Upper lobe of left lung (tissue), 6 donors: ENCODE measurements at regions not wholly inside any gene's neighbourhood (a gene's known extent, or its start where the extent isn't known, plus 50 kb on each side); places are given as distances from the start of the nearest gene placed in this dataset.
"Not testable (repeated sequence)": the region's sequence is repeated elsewhere in the genome, so short reads cannot be mapped to it uniquely, and the experiment has no call there.

Experiments used
- ATAC-seq, 2 donors: fragments of 200-7000 bp; cut with Tn5 transposase; one replicate each; pipeline ENCODE4 v1.9.1; 2022; ENCODE audit warnings: mild to moderate bottlenecking in 2 of 2, moderate library complexity in 2 of 2; ENCODE audit not compliant: low FRiP score in 2 of 2
- DNase-seq, 2 donors: peaks; one replicate each; pipeline ENCODE4 v3.0.0-alpha.2; 2019 to 2020
- H3K27ac ChIP-seq, 4 donors: fragments of 200-600 bp; sonication (generic); one replicate each; pipeline ENCODE4 v1.5.1; 2016 to 2019
- H3K27me3 ChIP-seq, 4 donors: fragments of 200-600 bp; sonication (generic); one replicate each; pipeline ENCODE4 v1.5.1; 2017 to 2019
- H3K36me3 ChIP-seq, 4 donors: fragments of 200-600 bp; sonication (generic); one replicate each; pipeline ENCODE4 v1.5.1; 2016 to 2019
- H3K4me1 ChIP-seq, 4 donors: fragments of 200-600 bp; sonication (generic); one replicate each; pipeline ENCODE4 v1.5.1; 2018 to 2019
- H3K4me3 ChIP-seq, 4 donors: fragments of 200-600 bp; sonication (generic); one replicate each; pipeline ENCODE4 v1.5.1; 2017 to 2019; ENCODE audit warnings: mild to moderate bottlenecking in 2 of 4, moderate library complexity in 1 of 4
- H3K9me3 ChIP-seq, 4 donors: fragments of 200-600 bp; sonication (generic); one replicate each; pipeline ENCODE4 v1.5.1; 2018 to 2019
- EP300 ChIP-seq, 4 donors: sonication (generic); formaldehyde crosslinking; IDR thresholded peaks; one replicate each; pipeline ENCODE4 v1.5.1; 2017; ENCODE audit warnings: antibody characterized with exemption in 4 of 4, control low read depth in 2 of 4
- POLR2A ChIP-seq, 4 donors: fragments of 450-650 bp; IDR thresholded peaks; one replicate each; pipeline ENCODE4 v1.5.1; 2016 to 2017; ENCODE audit warnings: antibody characterized with exemption in 4 of 4, mild to moderate bottlenecking in 2 of 4
- POLR2AphosphoS5 ChIP-seq, 2 donors: sonication (generic); formaldehyde crosslinking; IDR thresholded peaks; one replicate each; pipeline ENCODE4 v1.5.1; 2017; ENCODE audit warnings: antibody characterized with exemption in 2 of 2
- WGBS, 2 donors: methylation state at CpG; one replicate each; pipeline ENCODE4 v1.1.5; 2017 to 2018; 5-methylcytosine and 5-hydroxymethylcytosine counted together
- TF ChIP-seq, protein P1 (sequence below), 6 experiments: fragments of 450-650 bp in 4 of 6; fragments of 200-600 bp in 2 of 6; sonication (generic) in 2 of 6; IDR thresholded peaks; one replicate each; pipeline ENCODE4 v1.5.1; 2016 to 2019; ENCODE audit warnings: antibody characterized with exemption in 6 of 6
- donor health status: DM: no; HTN: no; CAD: no; lungs with moderate emphysema.
- donor health status: DM: no; HTN: yes; CAD: no; lungs with severe emphysema.

DNA sequence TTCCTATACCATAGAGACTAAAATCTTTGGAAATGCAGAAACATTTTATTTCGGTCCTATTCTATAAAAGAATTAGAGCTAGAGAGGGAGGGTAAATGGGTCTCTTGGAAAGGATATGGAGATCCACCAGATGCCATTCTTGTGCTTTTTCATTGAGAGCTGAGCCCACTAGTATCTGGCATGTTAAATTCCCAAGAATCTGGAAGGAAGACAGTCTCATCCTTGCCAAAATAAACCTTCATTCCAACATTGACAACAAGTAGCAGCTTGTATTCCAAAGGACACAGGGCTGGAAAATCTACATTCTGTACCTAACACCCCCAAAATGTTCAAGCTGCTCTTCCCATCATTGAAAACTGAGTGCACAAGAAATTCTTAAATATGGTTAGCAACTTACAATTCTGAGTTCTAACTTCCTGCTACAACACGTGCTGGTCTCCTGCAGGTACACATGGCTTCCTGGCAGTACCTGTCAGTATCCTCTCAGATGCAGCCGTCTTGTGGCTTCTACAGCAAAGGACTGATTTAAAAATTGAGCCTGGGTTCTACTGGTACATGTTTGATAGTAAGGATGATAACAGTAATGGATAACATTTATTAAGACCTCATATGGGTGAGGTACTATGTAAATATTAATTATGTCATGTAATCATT, 348.1 kb downstream of the SV2B start:
- no peak for TF ChIP-seq EP300 (IDR thresholded peaks at IDR 0.05)
- TF ChIP-seq, protein P1, sequence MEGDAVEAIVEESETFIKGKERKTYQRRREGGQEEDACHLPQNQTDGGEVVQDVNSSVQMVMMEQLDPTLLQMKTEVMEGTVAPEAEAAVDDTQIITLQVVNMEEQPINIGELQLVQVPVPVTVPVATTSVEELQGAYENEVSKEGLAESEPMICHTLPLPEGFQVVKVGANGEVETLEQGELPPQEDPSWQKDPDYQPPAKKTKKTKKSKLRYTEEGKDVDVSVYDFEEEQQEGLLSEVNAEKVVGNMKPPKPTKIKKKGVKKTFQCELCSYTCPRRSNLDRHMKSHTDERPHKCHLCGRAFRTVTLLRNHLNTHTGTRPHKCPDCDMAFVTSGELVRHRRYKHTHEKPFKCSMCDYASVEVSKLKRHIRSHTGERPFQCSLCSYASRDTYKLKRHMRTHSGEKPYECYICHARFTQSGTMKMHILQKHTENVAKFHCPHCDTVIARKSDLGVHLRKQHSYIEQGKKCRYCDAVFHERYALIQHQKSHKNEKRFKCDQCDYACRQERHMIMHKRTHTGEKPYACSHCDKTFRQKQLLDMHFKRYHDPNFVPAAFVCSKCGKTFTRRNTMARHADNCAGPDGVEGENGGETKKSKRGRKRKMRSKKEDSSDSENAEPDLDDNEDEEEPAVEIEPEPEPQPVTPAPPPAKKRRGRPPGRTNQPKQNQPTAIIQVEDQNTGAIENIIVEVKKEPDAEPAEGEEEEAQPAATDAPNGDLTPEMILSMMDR (IDR thresholded peaks at IDR 0.05) = no peak
- no peak for TF ChIP-seq POLR2AphosphoS5 (IDR thresholded peaks at IDR 0.05)
- TF ChIP-seq POLR2A (IDR thresholded peaks at IDR 0.05) = no peak
- no peak overlapping the region for H3K4me3 ChIP-seq

DNA sequence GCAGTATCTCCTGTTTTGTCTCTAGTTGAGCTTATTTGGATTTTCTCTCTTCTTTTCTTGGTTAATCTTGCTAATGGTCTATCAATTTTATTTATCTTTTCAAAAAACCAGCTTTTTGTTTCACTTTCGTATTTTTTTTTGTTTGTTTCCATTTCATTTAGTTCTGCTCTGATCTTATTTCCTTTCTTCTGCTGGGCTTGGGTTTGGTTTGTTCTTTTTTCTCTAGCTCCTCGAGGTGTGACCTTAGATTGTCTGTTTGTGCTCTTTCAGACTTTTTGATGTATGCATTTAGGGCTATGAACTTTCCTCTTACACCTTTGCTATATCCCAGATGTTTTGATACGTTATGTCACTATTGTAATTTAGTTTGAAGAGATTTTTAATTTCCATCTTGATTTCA, 353.3 kb downstream of the SV2B start:
- H3K4me1 ChIP-seq, ATAC-seq, H3K27ac ChIP-seq, H3K27me3 ChIP-seq, H3K36me3 ChIP-seq, H3K4me3 ChIP-seq, DNase-seq: not testable (repeated sequence)
- peaks cover 0 to 12% (median 2%) of the 10 kb centered on the region in 4 donors for H3K9me3 ChIP-seq
- 67 to 77% methylated on average over 3 of the region's 3 CpGs for WGBS, 2 donors

More for the DNA sequence above, 348.1 kb downstream of the SV2B start:
- Histone ChIP-seq H3K27me3 (no peaks in the 10 kb centered on the region), H3K27ac (no peak overlapping the region), H3K4me1 (no peaks in the 10 kb centered on the region), H3K9me3 (peaks cover 0 to 4% (median 0%) of the 10 kb centered on the region in 4 donors), H3K36me3 (no peaks in the 10 kb centered on the region)
- DNase-seq (no peak), ATAC-seq (no peak)
- WGBS, 2 donors = 59 to 63% methylated on average over 3 of the region's 3 CpGs

DNA sequence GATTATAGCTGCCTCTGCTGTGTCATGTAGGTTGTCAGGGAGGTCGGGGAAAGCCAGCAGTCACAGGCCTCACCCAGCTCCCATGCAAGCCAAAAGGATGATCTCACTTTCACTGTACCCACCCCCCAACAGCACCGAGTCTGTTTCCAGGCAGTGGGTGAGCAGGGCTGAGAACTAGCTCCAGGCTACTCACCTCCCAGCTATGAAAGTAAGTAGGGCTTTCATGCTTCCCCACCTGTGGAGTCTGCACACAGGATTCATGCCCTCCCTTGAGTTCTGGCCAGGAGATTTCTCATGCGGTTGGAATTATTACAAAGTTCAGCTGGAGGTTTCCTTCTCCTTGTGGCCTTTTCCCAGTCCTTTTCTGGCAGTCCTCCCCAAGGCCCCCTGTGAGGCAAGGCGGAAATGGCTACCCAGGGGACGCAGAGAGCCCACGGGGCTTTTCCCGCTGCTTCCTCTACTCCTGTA, 356.2 kb downstream of the SV2B start:
- no peak overlapping the region for H3K27ac ChIP-seq
- TF ChIP-seq POLR2A (IDR thresholded peaks at IDR 0.05) = no peak
- TF ChIP-seq POLR2AphosphoS5 (IDR thresholded peaks at IDR 0.05) = no peak
- TF ChIP-seq EP300 (IDR thresholded peaks at IDR 0.05) = no peak
- TF ChIP-seq, protein P1 (IDR thresholded peaks at IDR 0.05) = no peak
- no peaks in the 10 kb centered on the region for H3K27me3 ChIP-seq
- H3K4me1 ChIP-seq = no peaks in the 10 kb centered on the region
- H3K36me3 ChIP-seq = no peaks in the 10 kb centered on the region
- WGBS, 2 donors = 87 to 94% methylated on average over 7 of the region's 7 CpGs
- ATAC-seq = no peak
- H3K9me3 ChIP-seq = peaks cover 0 to 12% (median 2%) of the 10 kb centered on the region in 4 donors
- no peak overlapping the region for H3K4me3 ChIP-seq
- no peak for DNase-seq

DNA sequence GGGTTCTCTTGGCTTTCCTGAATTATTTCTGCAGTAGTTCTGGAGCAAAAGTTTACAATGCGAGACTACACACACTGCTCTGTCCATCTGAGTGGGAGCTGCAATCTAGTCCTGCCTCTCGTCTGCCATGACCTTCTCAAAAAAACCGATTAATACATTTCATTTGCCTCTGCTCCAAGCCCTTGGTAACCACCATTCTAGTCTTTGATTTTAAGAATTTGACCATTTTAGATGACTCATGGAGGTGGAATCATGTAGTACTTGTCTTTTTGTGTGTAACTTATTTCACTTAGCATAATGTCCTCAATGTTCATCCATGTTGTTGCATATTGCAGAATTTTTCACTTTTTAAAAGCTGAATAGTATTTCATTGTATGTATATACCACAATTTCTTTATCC, 356.9 kb downstream of the SV2B start:
- H3K9me3 ChIP-seq = peaks cover 0 to 9% (median 2%) of the 10 kb centered on the region in 4 donors
- ATAC-seq = no peak
- H3K27me3 ChIP-seq = no peaks in the 10 kb centered on the region
- 94 to 96% methylated on average over 3 of the region's 3 CpGs for WGBS, 2 donors
- H3K4me3 ChIP-seq = no peak overlapping the region
- H3K36me3 ChIP-seq = no peaks in the 10 kb centered on the region
- DNase-seq = no peak
- H3K4me1 ChIP-seq = no peaks in the 10 kb centered on the region
- TF ChIP-seq EP300 (IDR thresholded peaks at IDR 0.05) = no peak
- no peak for TF ChIP-seq POLR2AphosphoS5 (IDR thresholded peaks at IDR 0.05)
- TF ChIP-seq, protein P1 (IDR thresholded peaks at IDR 0.05) = no peak
- no peak for TF ChIP-seq POLR2A (IDR thresholded peaks at IDR 0.05)
- no peak overlapping the region for H3K27ac ChIP-seq

DNA sequence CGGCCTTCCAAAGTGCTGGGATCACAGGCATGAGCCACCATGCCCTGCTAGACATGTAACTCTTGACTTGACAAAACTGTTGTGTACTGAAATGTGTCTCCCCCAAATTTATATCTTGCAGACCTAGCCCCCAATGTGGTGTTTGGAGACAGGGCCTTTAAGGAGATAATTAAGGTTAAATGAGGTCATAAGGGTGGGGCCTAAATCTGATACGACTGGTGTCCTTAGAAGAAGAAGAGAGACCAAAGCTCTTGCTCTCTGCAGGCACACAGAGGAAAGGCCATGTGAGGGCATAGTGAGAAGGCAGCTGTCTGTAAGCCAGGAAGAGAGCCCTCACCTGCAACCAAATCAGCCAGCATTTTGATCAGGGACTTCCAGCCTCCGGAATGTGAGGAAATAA, 361.3 kb downstream of the SV2B start:
- Histone ChIP-seq H3K36me3 (no peaks in the 10 kb centered on the region), H3K4me3 (no peak overlapping the region), H3K27ac (no peak overlapping the region), H3K27me3 (no peaks in the 10 kb centered on the region), H3K4me1 (no peaks in the 10 kb centered on the region), H3K9me3 (no peaks in the 10 kb centered on the region)
- no peak for DNase-seq
- no peak for TF ChIP-seq POLR2AphosphoS5 (IDR thresholded peaks at IDR 0.05)
- TF ChIP-seq, protein P1 (IDR thresholded peaks at IDR 0.05) = no peak
- TF ChIP-seq POLR2A (IDR thresholded peaks at IDR 0.05) = no peak
- no peak for TF ChIP-seq EP300 (IDR thresholded peaks at IDR 0.05)
- 76 to 80% methylated on average over 3 of the region's 3 CpGs for WGBS, 2 donors
- ATAC-seq = no peak
